Occipital lobe (tissue), 1 donor: ENCODE measurements at regions not wholly inside any gene's neighbourhood (a gene's known extent, or its start where the extent isn't known, plus 50 kb on each side); places are given as distances from the start of the nearest gene placed in this dataset.

Experiments
- DNase-seq: peaks from one replicate; lab custom pipeline; 2025; lab: John Stamatoyannopoulos, UW

- no peak for DNase-seq
Observed at GRCh38 chr16:6146874-6147425, 1049.4 kb upstream of the EEF2KMT start.

- DNase-seq, result no peak
Observed at GRCh38 chr16:6146356-6146755, 1048.8 kb upstream of the EEF2KMT start.

- no peak for DNase-seq
Observed at GRCh38 chr16:6144463-6144862, 1046.9 kb upstream of the EEF2KMT start.

GRCh38 chr16:6143020-6143419 lies 1045.4 kb upstream of the EEF2KMT start:
- no peak for DNase-seq

- DNase-seq, result no peak
Observed at GRCh38 chr16:6133009-6133557, 1035.5 kb upstream of the EEF2KMT start.

- no peak for DNase-seq
Observed at GRCh38 chr16:6132121-6132520, 1034.5 kb upstream of the EEF2KMT start.

- peak; percentile 34 for DNase-seq
Observed at GRCh38 chr16:6131526-6132050, 1034.0 kb upstream of the EEF2KMT start.

- no peak for DNase-seq
Observed at GRCh38 chr16:6125483-6126259, 1028.1 kb upstream of the EEF2KMT start.

- no peak for DNase-seq
Observed at GRCh38 chr16:6124136-6124535, 1026.5 kb upstream of the EEF2KMT start.

GRCh38 chr16:6122401-6122800 lies 1024.8 kb upstream of the EEF2KMT start:
- DNase-seq, result no peak

- DNase-seq, result no peak
Observed at GRCh38 chr16:6114691-6115090, 1017.1 kb upstream of the EEF2KMT start.

- DNase-seq, result no peak
Observed at GRCh38 chr16:6113749-6114148, 1016.2 kb upstream of the EEF2KMT start.

- no peak for DNase-seq
Observed at GRCh38 chr16:6112700-6113099, 1015.1 kb upstream of the EEF2KMT start.

GRCh38 chr16:6111390-6111789 lies 1013.8 kb upstream of the EEF2KMT start:
- DNase-seq, result no peak

GRCh38 chr16:6110346-6110745 lies 1012.8 kb upstream of the EEF2KMT start:
- DNase-seq, result no peak

- DNase-seq, result no peak
Observed at GRCh38 chr16:6106061-6106460, 1008.5 kb upstream of the EEF2KMT start.

GRCh38 chr16:6105115-6105514 lies 1007.5 kb upstream of the EEF2KMT start:
- no peak for DNase-seq

- no peak for DNase-seq
Observed at GRCh38 chr16:6104428-6104827, 1006.8 kb upstream of the EEF2KMT start.

- DNase-seq, result no peak
Observed at GRCh38 chr16:6103561-6103960, 1006.0 kb upstream of the EEF2KMT start.

GRCh38 chr16:6099102-6099501 lies 1001.5 kb upstream of the EEF2KMT start:
- DNase-seq, result no peak

GRCh38 chr16:6096931-6097670 lies 999.5 kb upstream of the EEF2KMT start:
- no peak for DNase-seq

- DNase-seq, result no peak
Observed at GRCh38 chr16:6095414-6095813, 997.8 kb upstream of the EEF2KMT start.
